Hematopoietic multipotent progenitor cell treated with erythropoietin and hydrocortisone succinate and interleukin-3 and kit ligand, for 8 days (in vitro differentiated cells): ENCODE measurements at regions not wholly inside any gene's neighbourhood (a gene's known extent, or its start where the extent isn't known, plus 50 kb on each side); places are given as distances from the start of the nearest gene placed in this dataset.

Experiments used
- DNase-seq: peaks from one replicate; pipeline ENCODE4 v3.0.0-alpha.2; 2015

DNA sequence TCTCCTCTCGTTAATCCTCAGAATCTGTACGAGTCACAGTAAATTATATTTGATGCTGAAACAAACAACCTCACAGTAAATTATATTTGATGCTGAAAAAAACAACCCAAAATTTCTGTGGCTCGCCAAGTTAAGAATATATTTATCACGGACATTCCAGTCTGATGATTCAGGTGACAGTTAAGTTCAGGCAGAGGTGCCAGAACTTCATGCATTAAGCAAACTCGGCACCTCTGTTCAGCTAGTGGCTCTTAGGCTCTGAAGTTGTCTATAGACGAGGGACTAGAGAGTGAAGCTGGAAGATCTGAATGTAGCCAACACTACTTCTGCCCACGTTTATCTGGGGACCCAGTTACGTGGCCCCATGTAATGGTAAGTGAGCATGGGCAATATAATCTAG lies 132.2 kb upstream of the AGA start:
- DNase-seq = no peak

DNA sequence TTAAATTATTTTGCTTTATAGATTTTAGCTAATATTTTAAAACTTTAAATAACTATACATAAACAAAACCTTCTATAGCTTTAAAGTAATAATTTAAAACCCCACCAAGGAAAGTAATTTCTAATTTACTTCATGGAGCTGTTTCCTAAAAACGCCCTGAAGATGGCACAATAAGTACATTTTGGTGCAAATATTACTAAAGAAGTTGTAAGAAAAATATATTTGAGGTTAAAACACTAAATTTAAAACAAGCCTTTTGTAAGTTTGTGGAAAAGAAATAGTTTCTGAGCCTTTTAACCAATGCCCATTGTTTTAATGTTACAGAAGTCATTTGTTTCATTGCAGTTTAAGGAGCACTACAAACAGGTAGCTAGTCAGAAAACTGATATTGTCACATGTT lies 137.4 kb upstream of the AGA start:
- DNase-seq = no peak

DNA sequence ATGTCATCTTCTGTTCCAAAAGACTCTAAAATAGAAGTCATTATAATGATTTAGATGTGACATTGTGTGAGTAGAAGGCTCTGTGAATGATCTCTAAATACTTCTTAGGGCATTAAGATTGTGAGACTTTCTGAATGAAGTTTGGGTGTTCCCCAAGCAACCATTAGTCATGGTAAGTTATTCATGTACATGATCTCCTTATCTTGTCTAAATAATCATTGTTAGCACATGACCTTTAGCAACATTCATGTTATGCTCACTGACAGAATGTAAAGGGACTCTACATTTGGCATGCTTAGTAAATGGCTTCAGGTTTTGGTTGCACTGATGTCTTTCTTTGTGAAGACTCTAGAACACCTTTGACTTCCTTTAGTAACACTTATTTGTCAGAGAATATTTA lies 140.8 kb upstream of the AGA start:
- no peak for DNase-seq

DNA sequence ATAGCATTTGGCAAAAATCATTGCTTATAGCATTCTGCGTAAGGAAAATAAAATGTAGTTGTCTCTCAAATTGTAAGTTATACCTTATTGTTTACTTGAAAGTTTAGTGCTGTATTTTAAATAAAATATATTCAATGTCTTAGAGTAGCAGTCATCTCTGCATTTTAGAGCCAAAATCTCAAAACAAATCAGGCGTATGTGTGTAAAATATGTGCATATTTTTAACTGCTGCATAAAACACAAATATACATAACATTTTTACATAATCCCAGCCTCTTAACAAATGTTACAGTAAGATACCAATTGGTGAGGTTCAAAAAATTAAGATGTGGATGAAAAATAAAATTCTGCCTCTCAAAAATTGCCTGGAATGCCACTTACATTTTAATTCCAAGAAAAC lies 145.8 kb upstream of the AGA start:
- no peak for DNase-seq

DNA sequence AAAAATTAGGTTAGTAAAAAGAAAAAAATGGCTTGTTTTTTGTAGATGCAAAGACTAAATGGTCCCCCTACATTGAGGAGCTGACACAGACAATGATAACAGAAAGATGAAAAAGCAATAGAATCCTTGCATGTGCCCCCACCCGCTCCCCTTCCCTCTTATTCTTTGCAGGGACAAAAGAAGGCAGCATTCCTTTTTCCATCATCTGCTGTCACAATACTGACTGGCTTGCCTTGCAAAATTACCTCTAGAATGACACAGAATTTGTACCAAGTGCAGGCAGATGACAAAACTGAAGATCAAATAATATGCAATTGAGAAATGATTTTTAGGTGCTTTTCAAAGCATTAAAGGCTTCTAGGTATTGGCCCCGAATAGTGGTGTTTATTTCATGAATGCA lies 153.1 kb upstream of the AGA start:
- no peak for DNase-seq

DNA sequence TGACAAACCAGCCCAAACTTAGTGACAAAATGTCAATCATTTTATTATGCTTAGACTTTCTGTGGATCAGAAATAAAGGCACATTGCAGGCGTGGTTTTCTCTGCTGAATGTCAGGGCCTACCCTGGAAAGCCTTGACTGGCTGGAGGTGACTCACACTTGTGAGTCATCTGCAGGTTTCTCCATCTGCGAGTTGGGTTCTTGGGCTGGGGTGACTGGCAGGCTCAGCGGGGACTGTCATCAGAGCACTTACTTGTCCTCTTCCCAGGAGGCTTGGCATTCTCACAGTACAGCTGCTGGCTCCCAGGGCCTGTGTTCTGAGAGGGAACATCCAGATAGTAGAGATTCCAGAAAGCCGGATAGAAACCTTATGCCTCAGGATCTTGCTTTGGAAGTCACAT lies 153.8 kb upstream of the AGA start:
- no peak for DNase-seq

DNA sequence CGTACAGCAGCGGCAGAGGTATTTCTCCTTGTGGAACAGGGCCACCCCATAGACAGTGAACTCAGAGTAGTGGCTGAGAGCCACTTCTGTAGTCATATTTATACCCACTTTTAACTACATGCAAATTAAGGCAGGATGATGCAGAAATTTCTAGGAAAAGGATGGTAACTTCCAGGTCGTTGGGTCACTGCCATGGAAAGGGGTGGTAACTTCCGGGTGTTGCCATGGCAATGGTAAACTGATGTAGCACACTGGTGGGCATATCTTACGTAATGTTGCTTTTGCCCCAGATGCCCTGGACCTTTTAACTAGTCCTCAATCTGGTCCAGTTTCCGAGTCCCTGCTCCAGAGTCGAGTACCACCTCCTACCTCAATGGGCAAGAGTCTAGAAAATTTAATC lies 154.8 kb upstream of the AGA start:
- DNase-seq = no peak

DNA sequence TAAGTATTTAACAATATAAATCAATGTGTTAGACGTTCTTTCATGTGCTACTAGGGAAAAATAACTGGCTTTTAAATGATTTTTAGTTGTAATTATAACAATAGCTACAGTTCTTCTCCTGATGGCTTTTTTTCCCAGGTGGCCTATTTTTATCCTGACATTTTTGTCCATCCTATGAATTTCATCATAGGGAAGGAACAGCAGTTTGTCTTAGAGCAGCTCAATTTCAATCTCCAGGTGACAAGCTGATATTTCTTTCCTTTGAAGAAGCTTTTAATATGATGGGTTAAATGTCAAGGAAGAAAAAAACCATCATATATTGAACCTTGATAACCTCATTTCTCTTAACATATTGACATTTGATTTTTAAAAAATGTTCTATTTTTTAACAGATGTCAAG lies 163.0 kb upstream of the AGA start:
- DNase-seq = no peak

DNA sequence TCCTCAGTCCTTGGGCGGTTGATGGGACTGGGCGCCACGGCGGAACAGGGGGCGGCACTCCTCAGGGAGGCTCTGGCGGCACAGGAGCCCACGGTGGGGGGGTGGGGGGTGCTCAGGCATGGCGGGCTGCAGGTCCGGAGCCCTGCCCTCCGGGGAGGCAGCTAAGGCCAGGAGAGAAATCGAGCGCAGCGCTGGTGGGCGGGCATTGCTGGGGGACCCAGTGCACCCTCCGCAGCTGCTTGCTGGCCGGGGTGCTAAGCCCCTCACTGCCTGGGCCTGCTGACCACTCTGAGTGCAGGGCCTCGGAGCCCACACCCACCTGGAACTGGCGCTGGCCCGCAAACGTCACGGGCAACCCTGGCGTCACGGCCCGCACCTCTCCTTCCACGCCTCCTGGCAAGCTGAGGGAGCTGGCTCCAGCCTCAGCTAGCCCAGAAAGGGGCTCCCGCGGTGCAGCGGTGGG lies 164.9 kb upstream of the AGA start:
- no peak for DNase-seq

DNA sequence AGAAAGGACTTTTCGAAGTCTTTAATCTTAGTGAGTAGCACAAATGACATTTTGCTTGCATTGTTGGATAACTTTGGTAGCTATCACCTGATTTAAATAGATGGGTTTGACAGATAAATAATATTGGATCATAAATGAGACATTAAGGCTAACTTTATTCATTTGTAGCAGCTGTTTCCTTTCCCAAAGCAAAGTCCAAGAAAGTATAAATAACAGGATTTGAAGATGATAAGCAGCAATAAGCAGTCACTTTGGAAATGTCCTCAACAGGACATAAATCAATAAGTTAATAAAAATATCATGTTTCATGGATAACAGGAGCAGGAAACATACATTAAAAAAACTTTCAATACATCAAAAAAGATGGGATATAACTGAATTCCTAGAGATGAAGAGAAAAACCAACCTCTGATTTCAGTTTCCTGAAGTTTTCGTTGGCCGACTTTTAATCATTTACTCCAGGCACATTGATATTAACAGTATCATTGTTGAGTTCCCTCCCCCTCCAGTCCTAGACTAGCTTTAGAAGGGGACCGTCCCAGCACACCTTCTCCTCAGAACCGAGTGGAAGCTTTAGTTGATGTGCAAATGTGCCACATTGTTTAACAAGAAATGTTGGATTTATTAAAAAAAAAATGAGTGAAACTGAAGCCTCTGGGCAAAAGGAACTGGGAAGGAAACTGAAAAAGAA lies 169.9 kb upstream of the AGA start:
- no peak for DNase-seq

DNA sequence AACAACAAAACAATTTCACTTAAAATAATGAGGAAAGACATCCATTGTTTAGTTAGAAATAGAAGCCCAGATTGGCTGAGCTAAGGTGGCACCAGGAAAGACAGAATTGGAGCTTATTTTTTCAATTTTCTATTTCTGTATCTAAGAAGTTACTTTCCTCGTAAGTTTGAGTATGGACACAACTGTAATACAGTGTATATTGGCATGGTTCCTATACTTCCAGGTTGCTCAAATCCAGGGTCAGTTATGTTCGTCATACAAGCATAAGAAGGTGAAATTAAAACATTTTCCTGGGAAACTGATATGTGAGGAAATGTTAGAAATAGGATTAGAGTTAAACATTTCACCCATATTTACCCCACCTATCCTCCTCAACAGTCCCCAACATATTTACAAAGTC lies 170.4 kb upstream of the AGA start:
- no peak for DNase-seq

DNA sequence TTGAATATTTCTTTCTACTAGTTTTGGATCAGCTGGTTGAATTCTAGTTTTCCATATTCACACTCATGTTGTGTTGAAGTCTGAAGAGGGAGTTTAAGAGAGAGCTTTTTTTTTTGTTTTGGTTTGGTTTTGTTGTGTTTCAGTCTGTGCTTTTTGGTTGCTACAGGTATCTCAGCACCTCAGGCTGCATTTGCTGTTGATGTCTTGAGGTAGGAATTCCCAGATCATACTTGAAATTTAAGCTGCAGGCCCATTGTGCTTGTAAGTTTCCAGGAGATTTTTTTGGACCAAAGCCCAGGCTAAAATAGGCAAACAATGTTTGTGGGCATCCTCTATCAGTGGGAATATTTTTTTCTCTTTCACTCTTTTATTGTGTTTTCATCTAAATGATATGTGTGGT lies 190.2 kb upstream of the AGA start:
- DNase-seq = no peak

DNA sequence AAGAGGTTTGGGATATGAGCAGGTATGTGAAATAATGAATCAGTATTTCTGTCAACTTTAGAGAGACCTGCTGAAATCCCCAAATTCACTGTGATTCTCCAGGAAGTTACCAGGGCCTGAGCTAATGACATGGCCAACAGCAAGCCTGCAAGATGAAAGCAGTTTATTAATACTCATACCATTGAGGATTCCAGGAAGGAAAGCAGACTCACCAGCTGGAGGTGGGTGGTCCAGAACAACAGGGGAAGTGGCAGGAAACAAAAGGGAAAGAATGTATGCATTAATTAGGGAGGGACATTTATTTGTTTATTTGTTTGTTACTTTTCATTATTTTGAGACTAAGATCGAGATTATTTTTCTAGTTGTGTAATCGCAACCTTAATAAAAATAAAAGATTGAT lies 196.6 kb upstream of the AGA start:
- DNase-seq = no peak

DNA sequence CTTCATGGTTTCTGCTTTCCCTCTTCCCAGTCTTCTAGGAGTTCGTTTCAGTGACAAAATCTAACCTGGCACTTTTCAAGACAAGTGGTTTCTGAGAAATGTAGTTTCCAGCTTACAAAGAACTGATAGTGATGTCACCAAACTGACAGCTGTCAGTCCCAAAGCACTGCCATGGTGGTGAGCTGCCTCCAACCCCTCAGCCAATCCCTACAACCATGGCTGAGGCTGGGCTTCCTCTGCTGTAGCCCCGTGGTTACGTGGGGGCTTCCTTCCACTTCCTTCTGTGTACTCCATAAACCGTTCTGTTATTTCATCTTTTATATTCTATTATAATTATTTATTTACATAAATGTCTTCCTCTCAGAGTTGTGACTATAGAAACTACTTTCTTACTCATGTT lies 198.6 kb upstream of the AGA start:
- no peak for DNase-seq

DNA sequence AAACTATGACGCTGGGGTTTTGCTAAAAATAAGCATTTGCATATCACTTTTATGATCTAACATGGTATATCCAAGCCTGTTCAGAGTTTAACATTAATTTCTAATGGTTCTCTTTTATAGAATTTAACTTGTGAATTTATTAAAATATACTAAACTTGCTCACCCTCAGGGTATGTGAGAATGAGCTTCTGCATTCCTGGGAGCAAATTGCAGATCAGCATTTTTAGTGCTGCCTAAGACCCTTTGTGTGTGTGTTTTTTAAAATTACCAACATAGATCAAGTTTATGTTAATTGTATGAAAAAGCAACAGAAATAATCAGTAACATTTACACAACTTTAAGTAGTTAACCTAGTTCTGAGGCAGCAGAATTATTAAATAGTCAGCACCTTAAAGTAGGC lies 218.0 kb upstream of the AGA start:
- no peak for DNase-seq

DNA sequence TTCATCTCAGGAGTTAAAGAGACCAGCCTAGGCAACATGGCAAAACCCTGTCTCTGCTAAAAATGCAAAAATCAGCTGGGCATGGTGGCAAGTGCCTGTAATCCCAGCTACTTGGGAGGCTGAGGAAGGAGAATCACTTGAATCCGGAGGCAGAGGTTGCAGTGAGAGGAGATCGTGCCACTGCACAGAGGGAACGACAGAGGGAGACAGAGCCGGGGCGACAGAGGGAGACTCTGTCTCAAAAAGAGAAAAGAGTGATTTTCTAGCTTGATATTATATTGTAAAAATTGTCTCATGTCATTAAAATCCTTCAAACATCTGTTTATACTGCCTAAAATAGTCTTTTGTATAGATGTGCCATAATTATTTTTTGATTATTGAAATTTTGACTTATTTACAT lies 225.4 kb upstream of the AGA start:
- DNase-seq = no peak

DNA sequence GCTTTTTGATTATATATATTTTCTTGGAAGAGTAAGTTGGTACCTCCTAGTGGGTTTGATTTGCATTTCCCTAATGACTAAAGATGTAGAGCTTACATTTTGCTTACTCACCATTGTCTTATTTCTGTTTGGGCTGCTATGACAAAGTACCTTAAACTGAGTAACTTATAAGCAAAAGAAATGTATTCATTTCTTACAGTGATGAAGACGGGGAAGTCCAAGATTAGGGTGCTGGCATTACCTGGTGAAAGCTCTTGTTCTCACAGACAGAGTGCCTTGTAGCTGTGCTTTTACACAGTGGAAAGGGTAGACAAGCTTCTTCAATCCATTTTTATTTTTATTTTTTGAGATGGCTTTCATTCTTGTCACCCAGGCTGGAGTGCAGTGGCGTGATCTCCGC lies 229.2 kb upstream of the AGA start:
- DNase-seq = no peak

DNA sequence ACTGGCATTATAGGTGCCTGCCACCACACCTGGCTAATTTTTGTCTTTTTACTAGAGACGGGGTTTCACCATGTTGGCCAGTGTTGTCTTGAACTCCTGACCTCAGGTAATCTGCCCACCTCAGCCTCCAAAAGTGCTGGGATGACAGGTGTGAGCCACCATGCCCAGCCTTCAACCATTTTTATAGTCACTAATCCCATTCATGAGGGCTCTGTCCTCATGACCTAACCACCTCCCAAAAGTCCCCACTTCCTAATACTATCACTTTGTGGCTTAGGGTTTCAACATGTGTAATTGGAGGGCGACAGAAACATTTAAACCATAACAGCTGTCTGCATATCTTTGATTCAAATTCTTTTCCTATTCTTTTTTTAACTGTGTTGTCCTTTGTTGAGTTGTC lies 229.6 kb upstream of the AGA start:
- DNase-seq = no peak

DNA sequence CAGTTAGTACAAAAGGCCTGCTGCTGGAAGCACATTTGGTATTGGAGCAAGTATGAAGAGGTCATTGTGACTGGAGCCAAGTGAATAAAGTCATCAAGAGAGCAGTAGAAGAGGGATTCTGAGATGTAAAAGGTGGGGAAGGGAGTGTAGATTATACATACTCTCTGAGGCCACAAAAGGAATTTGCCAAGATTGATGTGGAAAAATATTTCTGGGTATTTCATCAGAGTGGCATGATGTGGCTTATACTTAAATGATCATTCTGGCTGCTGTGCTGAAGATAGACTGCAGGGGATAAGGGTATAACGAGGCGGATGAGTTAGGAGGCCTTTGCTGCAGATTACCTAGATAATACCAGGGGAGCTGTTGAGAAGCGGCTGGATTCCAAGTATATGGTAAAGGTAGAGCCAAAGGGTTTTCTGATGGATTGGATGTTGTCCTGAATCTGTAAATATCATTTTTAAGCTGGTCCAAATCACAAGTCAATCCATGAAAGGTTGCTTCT lies 231.8 kb upstream of the AGA start:
- DNase-seq = no peak

DNA sequence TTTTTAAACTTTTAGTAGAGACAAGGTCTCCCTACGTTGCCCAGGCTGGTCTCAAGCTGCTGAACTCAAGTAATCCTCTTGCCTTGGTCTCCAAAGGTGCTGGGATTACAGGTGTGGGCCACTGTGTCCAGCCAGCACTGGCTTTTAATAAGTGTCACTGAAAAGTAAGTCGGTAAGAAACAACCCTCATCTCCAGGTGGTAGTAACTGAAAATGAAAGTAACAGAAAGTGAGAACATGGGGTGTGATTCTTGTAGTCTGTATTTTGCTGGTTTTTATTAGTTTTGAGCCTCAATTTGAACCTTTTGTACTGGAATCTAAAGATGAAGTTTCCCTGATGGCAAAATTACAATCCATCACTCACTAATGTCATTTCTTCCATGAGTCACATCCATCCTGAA lies 238.1 kb upstream of the AGA start:
- DNase-seq = no peak

DNA sequence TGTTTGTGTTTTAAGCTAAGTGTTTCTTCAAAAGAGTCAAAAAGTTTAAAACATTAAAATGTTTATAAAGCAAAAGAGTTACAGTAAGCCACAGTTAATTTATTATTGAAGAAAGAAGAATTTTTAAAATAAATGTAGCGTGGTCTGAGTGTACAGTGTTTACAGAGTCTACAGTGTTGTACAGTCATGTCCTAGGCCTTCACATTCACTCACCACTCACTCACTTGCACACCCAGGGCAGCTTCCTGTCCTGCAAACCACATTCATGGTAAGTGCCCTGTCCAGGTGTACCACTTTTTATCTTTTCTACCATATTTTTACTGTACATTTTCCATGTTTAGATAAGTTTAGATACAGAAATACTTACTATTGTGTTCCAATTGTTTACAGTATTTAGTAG lies 239.7 kb upstream of the AGA start:
- no peak for DNase-seq

DNA sequence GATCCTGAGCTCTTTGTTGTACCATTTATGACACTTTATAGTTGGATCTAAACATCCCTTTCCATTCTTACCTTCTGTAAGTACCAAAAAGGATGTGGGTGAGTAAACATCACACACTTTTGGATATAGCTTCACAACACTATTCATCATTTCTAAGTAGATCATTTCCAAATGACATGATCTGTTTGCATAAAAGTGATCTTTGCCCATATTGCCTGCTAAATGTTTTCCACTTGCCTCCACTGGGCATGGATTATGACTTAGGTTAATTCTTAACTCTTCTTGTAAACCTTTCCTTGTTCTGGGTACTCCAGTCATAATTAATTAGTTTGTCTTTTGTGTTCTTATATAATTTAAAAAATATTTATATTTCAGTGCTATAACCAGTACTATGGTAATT lies 244.9 kb upstream of the AGA start:
- no peak for DNase-seq

DNA sequence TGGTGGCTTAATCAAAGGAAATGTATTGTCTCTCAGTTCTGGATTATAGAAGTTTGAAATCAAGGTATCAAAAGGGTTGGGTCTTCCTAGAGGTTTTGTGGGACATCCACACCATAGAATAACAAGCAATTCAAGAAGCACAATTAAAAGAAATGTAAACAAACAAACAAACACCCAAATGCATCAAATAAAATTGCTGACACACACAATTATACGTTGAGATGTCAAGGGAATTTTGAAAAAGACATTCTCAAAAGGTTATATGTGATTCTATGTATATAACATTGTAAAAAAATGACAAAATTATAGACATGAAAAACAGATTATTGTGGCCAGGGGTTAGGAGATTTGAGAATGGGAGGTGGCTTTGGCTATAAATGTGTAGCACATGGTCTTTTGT lies 250.7 kb upstream of the AGA start:
- no peak for DNase-seq

DNA sequence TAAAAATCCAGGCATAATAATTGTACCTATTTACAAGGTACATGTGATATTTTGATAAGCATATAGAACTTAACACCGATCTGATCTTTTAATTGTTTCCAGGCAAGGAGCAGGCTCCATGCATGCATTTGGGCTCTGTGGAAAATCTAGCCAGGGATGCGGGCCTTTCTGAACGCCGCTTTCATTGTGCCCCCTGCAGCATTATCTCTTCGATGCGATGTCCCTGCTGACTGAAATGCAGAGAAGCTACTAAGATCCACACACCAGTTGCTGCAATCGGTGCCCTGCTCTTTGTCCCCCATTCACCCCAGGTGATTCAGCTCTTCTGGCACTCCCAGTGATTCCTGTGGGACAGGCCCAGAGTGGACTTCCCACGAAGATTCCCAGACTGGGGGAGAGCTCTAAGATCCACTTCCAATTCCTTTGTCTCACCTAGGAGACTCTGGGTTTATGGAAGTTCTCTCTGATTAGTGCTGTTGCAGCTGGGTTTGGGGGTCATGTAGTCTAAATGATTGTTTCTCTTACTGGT lies 254.3 kb upstream of the AGA start:
- no peak for DNase-seq
